ENCODE measurements at regions not wholly inside any gene's neighbourhood (a gene's known extent, or its start where the extent isn't known, plus 50 kb on each side); places are given as distances from the start of the nearest gene placed in this dataset.

DNA sequence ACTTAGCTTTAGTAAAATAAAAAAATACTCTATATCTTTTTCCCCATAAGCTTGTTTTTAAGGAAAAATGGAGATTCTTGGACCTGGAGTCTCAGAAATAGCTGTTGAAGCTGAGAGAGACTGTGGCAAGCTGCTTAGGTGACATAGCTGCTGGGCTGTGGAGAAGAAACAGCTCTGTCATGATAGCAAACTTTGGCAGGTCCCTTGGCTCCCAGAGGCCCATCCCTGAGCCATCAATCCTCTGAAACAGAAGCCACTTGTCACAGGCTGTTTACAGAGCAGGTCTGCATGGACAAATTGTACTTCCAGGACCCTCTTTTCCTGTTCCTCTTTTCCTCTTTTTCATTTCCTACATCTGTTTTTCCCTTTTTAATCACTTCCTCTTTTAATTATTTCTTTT, 1370.1 kb upstream of the CRIM1 start:
- no peak for DNase-seq (ENCODE audit: low read depth in 2 of 2)

- DNase-seq (ENCODE audit: low read depth in 2 of 2): no peak
Observed at GRCh38 chr2:34980689-34981088, 1374.9 kb upstream of the CRIM1 start.

DNA sequence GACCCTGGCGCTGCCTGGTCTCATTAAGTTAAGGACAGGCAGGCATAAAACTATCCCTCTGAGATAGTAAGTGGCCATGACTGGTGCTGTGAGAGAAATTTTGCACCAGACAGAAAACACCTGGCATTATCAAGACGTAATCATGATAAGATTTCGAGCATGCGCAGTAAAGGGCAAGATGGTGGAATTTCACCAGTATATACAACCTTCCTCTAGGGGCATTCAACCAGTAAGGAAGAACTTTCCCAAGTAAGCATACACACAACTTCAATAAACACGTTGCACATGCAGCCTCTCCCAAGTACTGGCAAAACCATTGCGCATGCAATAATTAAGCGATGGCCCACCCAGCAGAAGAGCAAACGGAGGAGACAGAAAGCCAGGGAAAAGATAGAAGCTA, 1376.4 kb upstream of the CRIM1 start:
- no peak for DNase-seq (ENCODE audit: low read depth in 2 of 2)

DNA sequence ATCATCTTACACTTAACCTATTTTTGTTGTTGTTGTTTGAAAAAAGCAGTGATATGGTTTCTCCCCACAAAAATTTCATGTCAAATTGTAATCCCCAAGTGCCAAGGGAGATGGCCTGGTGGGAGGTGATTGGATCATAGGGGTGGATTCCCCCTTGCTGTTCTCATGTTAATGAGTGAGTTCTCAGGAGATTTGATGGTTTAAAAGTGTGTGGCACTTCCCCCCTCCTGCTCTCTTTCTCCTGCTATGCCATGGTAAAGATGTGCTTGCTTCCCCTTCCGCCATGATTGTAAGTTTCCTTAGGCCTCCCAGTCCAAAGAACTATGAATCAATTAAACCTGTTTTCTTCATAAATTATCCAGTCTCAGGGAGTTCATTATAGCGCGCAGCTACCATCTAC, 1362.7 kb upstream of the FAM98A start:
- no peak for DNase-seq (ENCODE audit: low read depth in 2 of 2)

GRCh38 chr2:34954758-34955157, 1355.7 kb upstream of the FAM98A start:
- no peak for DNase-seq (ENCODE audit: low read depth in 2 of 2)

- no peak for DNase-seq (ENCODE audit: low read depth in 2 of 2)
Observed at GRCh38 chr2:34950797-34951196, 1351.7 kb upstream of the FAM98A start.

- DNase-seq (ENCODE audit: low read depth in 2 of 2): no peak
Observed at GRCh38 chr2:34949316-34949715, 1350.2 kb upstream of the FAM98A start.

GRCh38 chr2:34936089-34936488, 1337.0 kb upstream of the FAM98A start:
- no peak for DNase-seq (ENCODE audit: low read depth in 2 of 2)

- DNase-seq (ENCODE audit: low read depth in 2 of 2): no peak
Observed at GRCh38 chr2:34912084-34912483, 1313.0 kb upstream of the FAM98A start.

GRCh38 chr2:34909992-34910705, 1311.0 kb upstream of the FAM98A start:
- DNase-seq (ENCODE audit: low read depth in 2 of 2): no peak

- DNase-seq (ENCODE audit: low read depth in 2 of 2): no peak
Observed at GRCh38 chr2:34907812-34908211, 1308.7 kb upstream of the FAM98A start.

GRCh38 chr2:34901739-34902138, 1302.6 kb upstream of the FAM98A start:
- DNase-seq (ENCODE audit: low read depth in 2 of 2): no peak

GRCh38 chr2:34899079-34899478, 1300.0 kb upstream of the FAM98A start:
- DNase-seq (ENCODE audit: low read depth in 2 of 2): no peak

GRCh38 chr2:34892766-34893165, 1293.7 kb upstream of the FAM98A start:
- no peak for DNase-seq (ENCODE audit: low read depth in 2 of 2)

DNA sequence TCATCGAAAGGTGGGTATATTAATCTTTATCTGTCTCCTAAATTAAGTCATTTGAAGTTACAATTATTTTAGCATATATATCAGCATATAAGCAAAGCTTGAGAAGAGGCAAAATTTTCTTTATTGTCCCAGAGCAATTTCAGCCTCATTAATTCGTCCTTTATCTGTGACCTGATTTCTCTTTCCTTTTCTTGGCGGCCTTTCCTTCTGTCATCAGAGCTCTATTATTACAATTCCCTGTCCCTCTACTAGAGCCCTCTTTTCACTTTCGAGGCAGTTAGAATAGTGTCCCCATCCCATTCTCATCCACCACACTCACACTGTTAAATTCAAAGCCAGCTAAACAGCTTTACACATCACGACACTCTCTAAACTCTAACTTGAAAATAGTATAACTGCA, 1293.2 kb upstream of the FAM98A start:
- DNase-seq (ENCODE audit: low read depth in 2 of 2): no peak

GRCh38 chr2:34875091-34875745, 1276.1 kb upstream of the FAM98A start:
- no peak for DNase-seq (ENCODE audit: low read depth in 2 of 2)

- DNase-seq (ENCODE audit: low read depth in 2 of 2): no peak
Observed at GRCh38 chr2:34853646-34854045, 1254.5 kb upstream of the FAM98A start.

GRCh38 chr2:34851804-34852203, 1252.7 kb upstream of the FAM98A start:
- no peak for DNase-seq (ENCODE audit: low read depth in 2 of 2)

GRCh38 chr2:34849827-34850226, 1250.7 kb upstream of the FAM98A start:
- no peak for DNase-seq (ENCODE audit: low read depth in 2 of 2)

- DNase-seq (ENCODE audit: low read depth in 2 of 2): no peak
Observed at GRCh38 chr2:34848691-34849090, 1249.6 kb upstream of the FAM98A start.

DNA sequence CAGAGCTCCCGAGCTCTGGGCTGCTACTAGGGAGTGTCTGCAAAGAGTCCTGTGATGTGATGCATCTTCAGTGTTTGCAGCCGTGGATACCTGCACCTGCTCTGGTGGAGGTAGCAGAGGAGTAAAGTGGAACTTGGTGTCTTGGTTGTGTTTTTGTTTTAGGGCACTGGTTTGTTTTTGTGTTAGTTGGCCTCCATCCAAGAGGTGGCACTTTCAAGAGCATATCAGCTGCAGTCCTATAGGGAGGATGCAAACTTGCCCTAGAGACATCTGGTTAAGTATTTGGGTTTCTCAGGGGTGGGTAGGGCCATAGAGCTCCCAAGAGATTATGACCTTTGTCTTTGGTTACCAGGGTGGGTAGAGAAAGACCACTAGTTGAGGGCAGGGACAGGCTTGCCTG, 1249.0 kb upstream of the FAM98A start:
- no peak for DNase-seq (ENCODE audit: low read depth in 2 of 2)

DNA sequence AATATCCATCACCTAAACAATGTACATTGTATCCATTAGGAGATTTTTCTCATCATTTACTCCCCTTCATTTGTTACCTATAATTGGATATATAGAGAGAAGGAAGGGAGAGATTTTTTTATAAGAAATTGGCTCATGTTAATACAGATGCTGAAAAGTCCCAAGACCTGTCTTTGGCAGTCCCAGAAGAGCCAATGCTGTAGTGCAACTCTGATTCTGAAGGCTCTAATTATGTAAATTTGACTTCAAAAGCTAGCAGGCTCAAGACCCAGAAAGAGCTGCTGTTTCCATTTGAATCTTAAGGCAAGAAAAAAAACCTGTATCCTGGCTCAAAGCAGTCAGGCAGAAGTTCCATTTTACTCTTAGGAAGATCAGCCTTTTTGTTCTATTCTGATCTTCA, 1245.5 kb upstream of the FAM98A start:
- no peak for DNase-seq (ENCODE audit: low read depth in 2 of 2)

DNA sequence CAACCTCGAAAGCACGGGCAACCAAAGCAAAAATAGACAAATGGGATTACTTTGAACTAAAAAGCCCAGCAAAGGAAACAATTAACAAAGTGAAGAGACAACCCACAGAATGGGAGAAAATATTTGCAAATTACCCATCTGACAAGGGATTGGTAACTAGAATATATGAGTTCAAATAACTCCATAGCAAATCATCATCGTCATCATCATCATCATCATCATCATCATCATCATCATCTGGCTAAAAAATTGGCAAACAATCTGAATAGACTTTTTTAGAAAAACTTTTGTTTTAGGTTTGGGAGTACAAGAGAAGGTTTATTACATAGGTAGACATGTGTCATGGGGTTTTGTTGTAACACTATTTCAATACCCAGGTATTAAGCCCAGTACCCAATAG, 1239.3 kb upstream of the FAM98A start:
- DNase-seq (ENCODE audit: low read depth in 2 of 2): no peak

DNA sequence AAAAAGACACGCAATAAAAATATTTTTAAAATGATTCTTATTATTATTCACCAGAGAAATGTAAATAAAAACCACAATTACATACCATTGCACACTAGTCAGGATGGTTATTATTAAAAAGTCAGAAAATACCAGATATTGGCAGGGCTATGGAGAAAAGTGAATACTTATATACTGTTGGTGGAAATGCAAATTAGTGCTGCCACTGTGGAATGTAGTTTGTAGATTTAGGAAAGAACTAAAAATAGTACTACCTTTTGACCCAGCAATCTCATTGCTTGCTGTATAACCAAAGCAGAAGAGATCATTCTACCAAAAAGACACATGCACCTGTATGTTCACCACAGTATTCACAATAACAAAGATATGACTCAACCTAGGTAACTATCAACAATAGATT, 1237.3 kb upstream of the FAM98A start:
- no peak for DNase-seq (ENCODE audit: low read depth in 2 of 2)
